IMR-90 (cell line): ENCODE measurements at regions not wholly inside any gene's neighbourhood (a gene's known extent, or its start where the extent isn't known, plus 50 kb on each side); places are given as distances from the start of the nearest gene placed in this dataset.

ENCODE experiments used
- CEBPB ChIP-seq: IDR thresholded peaks from 2 replicates; pipeline ENCODE4 v1.6.1; 2012; ENCODE audit warnings: low read depth, low read length, improper control_type of control experiment
- CHD1 ChIP-seq: IDR thresholded peaks from 2 replicates; pipeline ENCODE4 v1.6.1; 2012; ENCODE audit warnings: low read depth, low read length, improper control_type of control experiment
- FOS ChIP-seq: fragments of 150-350 bp; IDR thresholded peaks from 2 replicates; pipeline ENCODE4 v1.6.1; 2016; ENCODE audit warnings: low read depth, low read length
- POLR2A ChIP-seq: IDR thresholded peaks from 2 replicates; pipeline ENCODE4 v1.6.1; 2012; ENCODE audit warnings: mild to moderate bottlenecking, low read depth, low read length
- RAD21 ChIP-seq: IDR thresholded peaks from 2 replicates; pipeline ENCODE4 v1.6.1; 2012; ENCODE audit warnings: low read length, improper control_type of control experiment
- RFX5 ChIP-seq: IDR thresholded peaks from 2 replicates; pipeline ENCODE4 v1.8.0; 2012; ENCODE audit warnings: low read depth, mild to moderate bottlenecking, low read length, moderate library complexity
- SMC3 ChIP-seq: fragments of 150-350 bp; IDR thresholded peaks from 2 replicates; pipeline ENCODE4 v1.6.1; 2016; ENCODE audit warnings: low read depth, mild to moderate bottlenecking, antibody characterized with exemption, low read length, moderate library complexity
- TF ChIP-seq, protein P1 (sequence below): conservative IDR thresholded peaks from 2 replicates; pipeline ENCODE4 v1.5.1; 2012; ENCODE audit warnings: mild to moderate bottlenecking, low read depth, low read length, improper control_type of control experiment

DNA sequence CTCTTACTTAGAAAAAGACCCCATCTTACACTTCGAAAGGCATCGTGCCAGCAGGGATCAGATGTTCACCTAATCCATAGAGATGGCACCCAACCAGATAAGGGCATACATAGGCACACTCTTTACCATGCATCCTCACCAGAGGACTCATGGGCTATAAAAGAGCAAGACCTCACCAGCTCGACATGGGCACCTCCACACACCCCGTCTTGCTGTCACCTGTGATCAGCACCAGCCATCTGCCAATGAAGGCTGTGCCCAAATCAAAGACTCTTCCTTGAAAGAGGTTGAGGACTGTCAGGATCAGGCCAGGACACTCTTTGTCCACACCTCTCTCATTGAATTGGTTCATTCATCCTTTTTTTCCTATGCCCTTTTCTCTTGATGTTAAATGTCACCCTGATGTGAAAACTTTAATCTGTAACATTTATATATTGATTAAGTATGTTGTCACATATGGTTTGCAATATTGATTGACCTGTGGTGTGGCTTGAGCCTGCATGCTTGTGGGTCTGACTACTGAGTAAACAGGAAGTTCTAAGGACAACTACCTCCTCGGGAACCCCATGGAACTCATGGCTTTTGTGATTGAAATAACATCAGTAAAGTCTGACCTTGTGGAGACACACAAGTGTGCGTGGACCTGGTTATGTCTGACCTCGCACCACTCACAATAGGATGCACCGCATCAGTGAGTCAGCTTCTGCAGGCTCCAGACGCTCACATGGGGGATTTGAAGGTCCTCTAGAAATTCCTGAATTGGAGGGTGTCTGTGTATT is 75.5 kb downstream of the HTR5A start:
- TF ChIP-seq FOS: no peak
- no peak for TF ChIP-seq POLR2A
- TF ChIP-seq, protein P1, sequence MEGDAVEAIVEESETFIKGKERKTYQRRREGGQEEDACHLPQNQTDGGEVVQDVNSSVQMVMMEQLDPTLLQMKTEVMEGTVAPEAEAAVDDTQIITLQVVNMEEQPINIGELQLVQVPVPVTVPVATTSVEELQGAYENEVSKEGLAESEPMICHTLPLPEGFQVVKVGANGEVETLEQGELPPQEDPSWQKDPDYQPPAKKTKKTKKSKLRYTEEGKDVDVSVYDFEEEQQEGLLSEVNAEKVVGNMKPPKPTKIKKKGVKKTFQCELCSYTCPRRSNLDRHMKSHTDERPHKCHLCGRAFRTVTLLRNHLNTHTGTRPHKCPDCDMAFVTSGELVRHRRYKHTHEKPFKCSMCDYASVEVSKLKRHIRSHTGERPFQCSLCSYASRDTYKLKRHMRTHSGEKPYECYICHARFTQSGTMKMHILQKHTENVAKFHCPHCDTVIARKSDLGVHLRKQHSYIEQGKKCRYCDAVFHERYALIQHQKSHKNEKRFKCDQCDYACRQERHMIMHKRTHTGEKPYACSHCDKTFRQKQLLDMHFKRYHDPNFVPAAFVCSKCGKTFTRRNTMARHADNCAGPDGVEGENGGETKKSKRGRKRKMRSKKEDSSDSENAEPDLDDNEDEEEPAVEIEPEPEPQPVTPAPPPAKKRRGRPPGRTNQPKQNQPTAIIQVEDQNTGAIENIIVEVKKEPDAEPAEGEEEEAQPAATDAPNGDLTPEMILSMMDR: no peak
- TF ChIP-seq SMC3: no peak
- TF ChIP-seq RFX5: no peak
- TF ChIP-seq CEBPB: no peak
- no peak for TF ChIP-seq CHD1
- TF ChIP-seq RAD21: no peak
